GM20000 (cell line): ENCODE measurements at regions not wholly inside any gene's neighbourhood (a gene's known extent, or its start where the extent isn't known, plus 50 kb on each side); places are given as distances from the start of the nearest gene placed in this dataset.
"Not testable (repeated sequence)": the region's sequence is repeated elsewhere in the genome, so short reads cannot be mapped to it uniquely, and the experiment has no call there.

ENCODE experiments used
- DNase-seq: peaks from one replicate; pipeline ENCODE4 v3.0.0; 2012; ENCODE audit warnings: low spot score
- CTCF ChIP-seq: IDR thresholded peaks from 2 replicates; pipeline ENCODE4 v1.5.1; 2012; ENCODE audit warnings: mild to moderate bottlenecking, control low read depth; ENCODE audit errors: extremely low read depth, missing control alignments

- DNase-seq, result no peak
- TF ChIP-seq CTCF, result no peak
Measured at GRCh38 chr13:86918682-86919081, 752.5 kb upstream of the SLITRK5 start.

DNA sequence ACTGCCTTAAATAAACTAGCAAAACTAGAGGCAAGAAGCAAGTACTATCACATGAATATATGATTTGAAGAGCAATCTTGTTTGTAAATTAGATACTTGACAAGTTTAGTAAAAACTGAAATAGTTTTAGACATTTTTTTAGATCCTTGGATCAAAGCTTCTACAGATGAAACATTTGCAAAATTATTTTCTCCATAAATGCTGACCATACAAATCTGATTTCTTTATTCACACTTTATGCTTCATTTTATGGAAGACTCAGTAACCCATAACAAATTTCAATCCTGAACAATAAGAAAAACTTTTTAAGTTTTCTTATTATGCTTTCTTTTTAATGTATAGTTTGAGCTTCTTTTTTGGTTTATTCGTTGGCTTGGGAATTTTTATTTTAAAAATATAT, 750.2 kb upstream of the SLITRK5 start:
- TF ChIP-seq CTCF, result no peak
- no peak for DNase-seq

DNA sequence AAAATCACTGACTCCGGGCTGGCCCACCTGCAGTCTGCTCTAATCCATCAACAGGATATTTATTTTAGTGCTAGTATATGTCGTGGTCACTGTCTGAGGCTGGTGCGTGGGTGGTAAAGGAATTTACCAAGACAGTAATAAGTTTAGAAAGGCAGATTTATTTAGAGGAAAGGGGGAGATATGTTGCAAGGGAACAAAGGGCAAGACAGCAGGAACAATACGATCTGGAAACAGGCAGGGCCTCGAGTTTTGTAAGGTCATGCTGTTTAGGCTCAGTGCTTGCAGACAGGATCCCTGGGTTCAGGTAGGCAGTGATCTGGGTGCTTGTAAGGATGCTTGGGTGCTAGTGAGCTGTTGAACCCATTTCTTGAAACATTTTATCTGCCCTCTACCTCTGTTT, 748.2 kb upstream of the SLITRK5 start:
- no peak for DNase-seq
- TF ChIP-seq CTCF, result no peak

GRCh38 chr13:86926916-86927315, 744.3 kb upstream of the SLITRK5 start:
- DNase-seq, result not testable (repeated sequence)

GRCh38 chr13:86932776-86933334, 738.3 kb upstream of the SLITRK5 start:
- DNase-seq, result no peak
- no peak for TF ChIP-seq CTCF

GRCh38 chr13:86933676-86934075, 737.5 kb upstream of the SLITRK5 start:
- no peak for DNase-seq
- TF ChIP-seq CTCF, result no peak

DNA sequence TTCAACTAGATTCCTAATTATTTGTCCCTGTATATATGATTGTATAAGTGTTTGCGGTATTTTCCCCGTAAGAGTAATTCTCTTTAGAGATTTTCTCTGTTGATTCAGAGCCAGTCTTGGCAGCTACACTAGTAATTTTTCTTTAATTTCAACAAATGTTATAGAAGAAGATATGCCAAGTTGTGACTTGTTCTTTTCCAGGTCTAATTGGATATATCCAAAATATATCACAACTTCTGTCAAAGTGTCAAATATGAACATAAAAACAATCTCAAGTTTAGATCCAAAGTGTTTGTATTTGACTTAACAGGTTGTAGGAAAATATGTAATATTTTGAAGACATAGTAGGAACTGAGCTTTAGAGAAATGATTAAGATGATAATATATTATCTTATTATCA, 733.9 kb upstream of the SLITRK5 start:
- TF ChIP-seq CTCF, result no peak
- no peak for DNase-seq

GRCh38 chr13:86945584-86945983, 725.6 kb upstream of the SLITRK5 start:
- TF ChIP-seq CTCF, result no peak
- no peak for DNase-seq
